Choroid plexus epithelial cell (primary cell): ENCODE measurements at regions not wholly inside any gene's neighbourhood (a gene's known extent, or its start where the extent isn't known, plus 50 kb on each side); places are given as distances from the start of the nearest gene placed in this dataset.

Experiments
- DNase-seq: peaks from one replicate; pipeline ENCODE4 v3.0.0-alpha.2; 2010; ENCODE audit warnings: low read depth
- H3K4me3 ChIP-seq: 2 replicates; pipeline ENCODE4 v1.5.1; 2011; ENCODE audit warnings: low read depth, mild to moderate bottlenecking, control low read depth, low read length, moderate library complexity
- CTCF ChIP-seq: conservative IDR thresholded peaks from 2 replicates; pipeline ENCODE4 v1.5.1; 2011; ENCODE audit warnings: low read depth, mild to moderate bottlenecking, control low read depth, inconsistent platforms, low read length, moderate library complexity

DNA sequence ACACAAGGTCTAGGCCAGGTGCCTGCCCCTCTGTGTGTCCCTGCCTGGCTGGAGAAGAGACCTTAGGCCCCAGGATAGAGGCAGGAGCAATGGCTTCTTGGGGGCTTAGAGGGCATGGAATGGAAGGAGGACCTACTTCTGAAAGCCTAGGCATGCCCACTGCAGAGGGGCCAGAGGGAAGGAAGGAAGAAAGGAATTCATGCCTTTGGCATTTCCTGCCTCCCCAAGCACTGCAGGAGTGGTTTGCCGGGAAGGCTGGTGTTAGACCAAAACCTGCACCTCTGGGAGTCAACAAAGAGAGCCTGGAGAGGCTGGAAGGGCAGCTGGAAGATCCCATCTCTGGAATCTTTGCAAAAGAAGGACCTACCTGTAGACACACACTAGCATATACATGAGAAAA is 50.7 kb upstream of the KCNE2 start:
- DNase-seq: no peak
- no peak for TF ChIP-seq CTCF
- no peak overlapping the region for H3K4me3 ChIP-seq
